ENCODE measurements at regions not wholly inside any gene's neighbourhood (a gene's known extent, or its start where the extent isn't known, plus 50 kb on each side); places are given as distances from the start of the nearest gene placed in this dataset.

DNA sequence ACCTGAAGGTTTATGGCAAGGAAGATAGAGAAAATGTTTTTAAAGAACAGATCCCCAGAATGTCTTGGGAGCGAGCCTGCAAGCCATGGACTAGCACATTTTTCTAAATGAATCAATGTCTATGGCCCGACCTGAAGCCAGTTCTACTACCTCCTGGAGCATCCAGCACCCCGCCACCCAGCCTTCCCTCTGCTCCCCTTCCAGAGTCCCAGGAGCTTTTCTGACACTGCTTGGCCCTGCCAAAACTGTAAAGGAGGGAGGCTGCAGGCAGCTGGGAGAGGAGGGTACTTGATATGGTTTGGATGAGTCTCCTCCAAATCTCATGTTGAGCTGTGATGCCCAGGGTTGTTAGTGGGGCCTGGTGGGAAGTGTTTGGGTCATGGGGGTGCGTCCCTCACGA, 95.5 kb upstream of the FZD10 start:
- H3K4me3 ChIP-seq (ENCODE audit: low read depth, low read length), result no peak overlapping the region
- in situ Hi-C loops (cut with HindIII; ENCODE audit: low sequenced_read_pairs), result no loop called here
- no peak for TF ChIP-seq CTCF (IDR thresholded peaks at IDR 0.05; ENCODE audit: low read depth, low read length)
- no peak for DNase-seq (ENCODE audit: low read depth, low spot score)

- DNase-seq (ENCODE audit: low read depth, low spot score), result no peak
- TF ChIP-seq CTCF (IDR thresholded peaks at IDR 0.05; ENCODE audit: low read depth, low read length), result no peak
- no peak overlapping the region for H3K4me3 ChIP-seq (ENCODE audit: low read depth, low read length)
- in situ Hi-C loops (cut with HindIII; ENCODE audit: low sequenced_read_pairs), result no loop called here
Measured at GRCh38 chr12:130068741-130069140, 93.5 kb upstream of the FZD10 start.

DNA sequence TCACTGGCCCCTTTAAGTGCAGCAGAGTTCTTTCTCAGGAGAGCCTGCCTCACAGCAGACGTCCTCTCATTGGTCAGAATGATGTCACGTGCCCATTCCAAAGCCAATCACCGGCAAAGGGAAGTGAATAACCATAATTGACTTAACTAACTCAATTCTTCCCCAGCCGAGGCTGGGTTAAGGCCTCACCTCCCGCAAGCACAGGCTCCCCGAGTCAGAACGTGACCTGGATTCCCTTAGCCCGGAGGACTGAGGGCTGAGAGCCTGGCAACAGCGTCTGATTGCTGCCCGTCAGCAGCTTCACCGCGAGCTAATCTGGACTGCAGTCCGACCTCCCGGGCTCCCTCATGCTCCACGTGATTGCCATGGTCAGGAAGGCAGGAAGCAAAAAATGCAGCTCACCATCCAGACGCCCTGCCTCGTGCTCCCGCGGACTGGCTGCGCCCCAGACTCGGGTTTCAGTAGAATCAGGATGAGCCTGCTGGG, 92.1 kb upstream of the FZD10 start:
- no peak for DNase-seq (ENCODE audit: low read depth, low spot score)
- H3K4me3 ChIP-seq (ENCODE audit: low read depth, low read length), result no peak overlapping the region
- in situ Hi-C loops (cut with HindIII; ENCODE audit: low sequenced_read_pairs), result no loop called here
- no peak for TF ChIP-seq CTCF (IDR thresholded peaks at IDR 0.05; ENCODE audit: low read depth, low read length)

- in situ Hi-C loops (cut with HindIII; ENCODE audit: low sequenced_read_pairs), result no loop called here
- DNase-seq (ENCODE audit: low read depth, low spot score), result no peak
- no peak overlapping the region for H3K4me3 ChIP-seq (ENCODE audit: low read depth, low read length)
- no peak for TF ChIP-seq CTCF (IDR thresholded peaks at IDR 0.05; ENCODE audit: low read depth, low read length)
Measured at GRCh38 chr12:130073721-130074120, 88.5 kb upstream of the FZD10 start.

- in situ Hi-C loops (cut with HindIII; ENCODE audit: low sequenced_read_pairs), result no loop called here
- TF ChIP-seq CTCF (IDR thresholded peaks at IDR 0.05; ENCODE audit: low read depth, low read length), result no peak
- DNase-seq (ENCODE audit: low read depth, low spot score), result no peak
Measured at GRCh38 chr12:130074661-130075406, 87.4 kb upstream of the FZD10 start.

DNA sequence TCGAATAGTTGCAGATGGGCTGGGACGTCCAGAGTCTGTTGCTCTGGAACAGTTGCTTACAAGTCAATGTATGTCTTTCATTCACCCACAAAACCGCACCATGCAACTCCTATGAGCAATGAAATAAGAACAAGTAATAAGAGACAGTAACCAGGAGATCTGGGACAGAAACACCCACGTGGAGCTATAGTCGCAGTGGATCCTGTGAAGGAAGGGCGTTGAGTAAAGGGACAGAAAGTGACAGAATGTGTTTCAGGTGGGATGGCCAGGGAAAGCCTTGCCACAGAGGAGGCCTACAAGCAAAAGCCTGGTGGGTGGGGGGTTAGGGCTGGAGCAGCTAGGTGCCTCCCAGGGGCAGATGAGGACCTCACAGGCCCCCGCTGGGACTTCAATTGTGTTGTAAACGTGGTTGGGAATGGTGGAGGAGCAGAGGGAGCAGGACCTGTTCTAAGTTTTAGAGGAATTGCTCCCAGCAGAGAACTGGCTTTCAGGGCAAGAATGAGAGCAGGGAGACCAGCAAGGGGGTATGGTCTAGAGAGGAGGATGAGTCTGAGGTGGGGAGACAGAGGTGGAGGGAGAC, 86.7 kb upstream of the FZD10 start:
- no peak for TF ChIP-seq CTCF (IDR thresholded peaks at IDR 0.05; ENCODE audit: low read depth, low read length)
- in situ Hi-C loops (cut with HindIII; ENCODE audit: low sequenced_read_pairs), result no loop called here
- H3K4me3 ChIP-seq (ENCODE audit: low read depth, low read length), result no peak overlapping the region
- DNase-seq (ENCODE audit: low read depth, low spot score), result no peak

More at GRCh38 chr12:130074661-130075406, 87.4 kb upstream of the FZD10 start:
- H3K4me3 ChIP-seq (ENCODE audit: low read depth, low read length), result no peak overlapping the region
